ENCODE measurements at regions not wholly inside any gene's neighbourhood (a gene's known extent, or its start where the extent isn't known, plus 50 kb on each side); places are given as distances from the start of the nearest gene placed in this dataset. TPM values are rescaled to one million over a fixed set of nuclear protein-coding genes. Genes with fewer than 3 reads are reported as not detected.
"Not testable (repeated sequence)": the region's sequence is repeated elsewhere in the genome, so short reads cannot be mapped to it uniquely, and the experiment has no call there.

DNA sequence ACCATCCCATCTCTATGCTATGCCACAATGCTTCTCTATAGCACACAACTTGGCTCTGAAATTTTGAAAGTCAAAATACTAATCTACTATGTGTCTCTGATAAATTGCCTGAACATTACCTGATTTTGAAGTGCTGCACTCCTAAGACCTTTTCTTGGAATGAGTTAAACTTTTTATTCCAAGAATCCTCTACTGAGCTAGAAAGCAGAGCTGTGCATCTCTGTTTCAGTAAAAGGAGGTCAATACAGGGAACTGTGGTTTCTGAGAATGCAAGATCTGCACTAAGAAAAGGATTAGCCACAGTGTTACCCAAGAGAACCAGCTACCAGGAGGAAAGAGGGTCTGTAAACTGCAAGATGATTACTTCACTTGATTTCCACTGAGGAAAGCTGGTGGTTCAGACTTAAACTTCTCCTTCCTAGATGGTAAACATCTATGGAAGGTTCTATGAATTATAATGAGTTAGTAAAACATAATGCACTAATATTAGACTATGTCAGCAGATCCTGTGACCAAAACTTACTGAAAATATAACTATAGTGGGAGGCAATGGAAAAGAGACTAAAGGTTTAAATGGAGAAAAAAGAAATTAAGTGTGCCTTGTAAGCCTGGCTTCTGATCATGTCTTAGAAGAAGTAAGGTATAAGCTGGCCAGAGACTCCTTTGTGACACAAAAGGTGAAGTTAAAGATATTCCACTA is 588.0 kb upstream of the DEFB115 start:
- not testable (repeated sequence) for DNase-seq

- DNase-seq: not testable (repeated sequence)
Measured at GRCh38 chr20:30671120-30671519, 586.3 kb upstream of the DEFB115 start.

- not testable (repeated sequence) for DNase-seq
Measured at GRCh38 chr20:30675988-30676564, 581.4 kb upstream of the DEFB115 start.

DNA sequence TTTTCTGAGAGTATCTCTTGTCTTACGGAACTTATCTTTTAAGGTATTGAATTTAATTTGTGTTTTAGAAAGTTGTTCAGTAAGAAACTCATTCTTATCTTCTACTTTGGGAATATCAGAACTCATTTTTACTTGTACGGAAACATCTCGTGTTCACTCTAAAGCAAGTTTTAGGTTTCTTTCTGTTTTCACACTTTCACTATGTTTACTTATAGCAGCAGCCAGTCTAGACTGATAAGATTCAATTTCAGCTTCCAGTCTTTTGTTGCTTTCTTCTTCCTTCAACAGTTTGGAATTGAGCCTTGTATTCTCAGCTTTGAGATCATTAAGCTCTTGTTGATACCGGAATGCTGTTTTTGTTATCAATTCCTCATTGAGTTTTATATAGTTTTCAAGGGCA is 575.2 kb upstream of the DEFB115 start:
- not testable (repeated sequence) for DNase-seq

DNA sequence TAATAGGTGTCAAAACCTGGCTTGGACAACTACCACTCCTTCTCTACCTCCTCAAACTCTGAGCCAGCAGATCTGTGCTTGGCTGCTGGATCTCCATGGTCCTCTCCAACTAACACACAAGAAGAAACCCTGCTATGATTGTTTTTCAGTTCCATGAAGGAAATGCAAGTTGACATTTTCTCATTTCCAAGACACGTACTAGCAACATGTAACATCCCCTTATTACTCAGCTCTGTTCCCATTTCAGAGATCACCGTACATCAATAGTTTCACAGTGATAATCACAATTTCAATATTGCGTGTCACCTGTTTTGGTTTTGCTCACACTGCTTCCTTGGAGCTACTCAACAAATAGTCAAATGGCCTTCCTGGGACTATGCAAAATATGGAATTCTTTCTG is 544.6 kb upstream of the DEFB115 start:
- DNase-seq: not testable (repeated sequence)

DNA sequence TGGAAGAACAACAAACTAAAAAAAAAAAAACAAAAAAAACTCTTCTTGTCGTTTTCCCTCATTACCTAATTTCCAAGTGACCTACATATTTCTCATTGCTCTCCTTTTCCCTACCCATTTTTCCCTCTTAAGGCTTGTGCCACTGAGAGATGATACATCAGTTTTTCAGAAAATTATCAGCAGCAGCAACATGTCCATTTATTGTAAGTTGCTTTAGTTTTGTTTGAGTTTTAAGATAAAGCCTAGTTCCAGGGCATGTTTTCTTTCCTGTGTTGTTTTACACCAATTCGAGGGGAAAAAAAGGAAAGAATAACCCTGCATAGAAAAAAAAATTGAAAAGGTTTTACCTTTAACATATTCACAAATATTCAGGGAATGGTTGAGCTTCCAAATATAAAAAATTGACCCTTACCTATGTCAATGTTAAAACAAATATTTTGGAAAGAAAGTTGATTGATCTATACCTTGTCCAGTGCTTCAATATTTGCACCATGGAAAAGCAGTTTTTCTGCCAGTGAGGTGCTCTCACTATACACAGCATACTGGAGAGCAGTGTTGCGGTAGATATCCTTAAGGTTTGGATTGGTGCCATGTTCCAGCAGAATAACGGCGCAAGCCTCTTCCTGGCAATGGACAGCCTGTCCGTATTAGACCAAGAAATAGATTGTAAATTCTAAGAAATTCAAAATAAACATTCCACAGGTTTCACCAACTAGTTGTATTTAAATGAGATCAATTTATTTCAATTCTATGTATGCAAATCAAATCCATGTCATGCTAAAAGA is 537.9 kb upstream of the DEFB115 start:
- not testable (repeated sequence) for DNase-seq

- DNase-seq: not testable (repeated sequence)
Measured at GRCh38 chr20:30723511-30723910, 534.0 kb upstream of the DEFB115 start.

- peak; percentile 22 for DNase-seq
Measured at GRCh38 chr20:30723934-30724687, 533.4 kb upstream of the DEFB115 start.

- not testable (repeated sequence) for DNase-seq
Measured at GRCh38 chr20:30724688-30725074, 532.8 kb upstream of the DEFB115 start.

DNA sequence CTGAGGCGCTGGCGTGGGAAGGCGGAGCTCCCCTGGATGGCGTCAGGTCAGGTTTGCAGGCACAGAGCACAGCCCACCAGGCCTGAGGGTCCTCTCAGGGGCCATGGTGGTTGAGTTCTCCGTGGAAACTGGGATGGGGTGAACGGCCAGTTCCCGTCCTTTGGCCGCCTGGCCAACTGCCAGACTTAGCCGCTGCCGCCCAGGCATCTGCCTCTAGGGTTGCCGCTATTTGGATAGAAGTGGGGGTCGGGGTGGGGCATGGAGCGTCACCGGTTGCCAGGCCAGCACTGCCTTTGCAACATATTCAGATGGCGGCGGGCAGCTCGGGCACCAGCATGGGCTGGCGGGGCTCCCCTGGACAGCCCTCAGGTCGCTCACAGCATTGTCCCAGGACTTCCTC is 532.3 kb upstream of the DEFB115 start:
- not testable (repeated sequence) for DNase-seq

GRCh38 chr20:30728271-30728885 is 529.1 kb upstream of the DEFB115 start:
- DNase-seq: not testable (repeated sequence)

Small RNAs in the stretch of these regions (small RNA-seq; reads per million reads assigned to genes)
- not detected for gene RF00002 (ENCODE audit: low replicate concordance)
- not detected for gene RF00026 (ENCODE audit: low replicate concordance)

All from tongue (tissue), 2 donors.